Neuronal stem cell (in vitro differentiated cells): ENCODE measurements at regions not wholly inside any gene's neighbourhood (a gene's known extent, or its start where the extent isn't known, plus 50 kb on each side); places are given as distances from the start of the nearest gene placed in this dataset.

Experiments used
- DNase-seq: peaks from one replicate; pipeline ENCODE4 v3.0.0-alpha.2; 2013; ENCODE audit warnings: low spot score
- H2AFZ ChIP-seq: one replicate; pipeline ENCODE4 v1.6.1; 2013; ENCODE audit warnings: mild to moderate bottlenecking, low read length, inconsistent platforms
- H2AK5ac ChIP-seq: 2 replicates; pipeline ENCODE4 v1.6.1; 2013; ENCODE audit warnings: low read depth, mild to moderate bottlenecking, inconsistent platforms, low read length, moderate library complexity, mixed read lengths
- H2BK120ac ChIP-seq: 2 replicates; pipeline ENCODE4 v1.6.1; 2013; ENCODE audit warnings: low read depth, mild to moderate bottlenecking, inconsistent platforms, low read length, moderate library complexity, mixed read lengths
- H2BK12ac ChIP-seq: one replicate; pipeline ENCODE4 v1.6.1; 2013; ENCODE audit warnings: low read length, inconsistent platforms
- H2BK15ac ChIP-seq: 2 replicates; pipeline ENCODE4 v1.6.1; 2013; ENCODE audit warnings: mild to moderate bottlenecking, low read length, inconsistent platforms, mixed read lengths
- H2BK5ac ChIP-seq: one replicate; pipeline ENCODE4 v1.6.1; 2013; ENCODE audit warnings: inconsistent platforms, mild to moderate bottlenecking, low read length, moderate library complexity
- H3K14ac ChIP-seq: one replicate; pipeline ENCODE4 v1.6.1; 2013; ENCODE audit warnings: low read length, inconsistent platforms
- H3K18ac ChIP-seq: 2 replicates; pipeline ENCODE4 v1.6.1; 2013; ENCODE audit warnings: low read length, inconsistent platforms
- H3K23ac ChIP-seq: 2 replicates; pipeline ENCODE4 v1.6.1; 2013; ENCODE audit warnings: low read depth, mild to moderate bottlenecking, mixed read lengths, low read length, inconsistent platforms; ENCODE audit not compliant: poor library complexity
- H3K27ac ChIP-seq: replicated peaks from 3 replicates; pipeline ENCODE4 v1.5.1; 2013; ENCODE audit warnings: low read length, inconsistent platforms
- H3K27me3 ChIP-seq, 3 experiments: 2 replicates each; pipeline ENCODE4 v1.6.1; 2013; ENCODE audit warnings: low read length in 3 of 3, mild to moderate bottlenecking in 2 of 3, inconsistent platforms in 1 of 3, low read depth in 1 of 3, mixed read lengths in 1 of 3, moderate library complexity in 1 of 3; ENCODE audit not compliant: control insufficient read depth in 3 of 3, insufficient read depth in 3 of 3
- H3K36me3 ChIP-seq, 2 donors: replicated peaks in 1 of 2; 2 replicates each; pipeline ENCODE4 v1.6.1; 2013; ENCODE audit warnings: low read length in 2 of 2; ENCODE audit not compliant: control insufficient read depth in 2 of 2, insufficient read depth in 2 of 2
- H3K4ac ChIP-seq: 2 replicates; pipeline ENCODE4 v1.6.1; 2013; ENCODE audit warnings: inconsistent platforms, mild to moderate bottlenecking, low read length, moderate library complexity
- H3K4me1 ChIP-seq, 2 donors: 1 replicate in 1 of 2; 2 replicates in 1 of 2; pipeline ENCODE4 v1.6.1; 2013; ENCODE audit warnings: low read length in 2 of 2, low read depth in 1 of 2; ENCODE audit not compliant: control insufficient read depth in 2 of 2, insufficient read depth in 1 of 2
- H3K4me2 ChIP-seq: one replicate; pipeline ENCODE4 v1.6.1; 2013; ENCODE audit warnings: mild to moderate bottlenecking, low read length, inconsistent platforms; ENCODE audit not compliant: insufficient read depth, poor library complexity, severe bottlenecking
- H3K4me3 ChIP-seq, 2 donors: 2 replicates each; pipeline ENCODE4 v1.5.1; 2013; ENCODE audit warnings: low read length in 2 of 2, mild to moderate bottlenecking in 2 of 2, inconsistent platforms in 1 of 2, moderate library complexity in 1 of 2
- H3K79me1 ChIP-seq: one replicate; pipeline ENCODE4 v1.6.1; 2013; ENCODE audit warnings: low read depth, mild to moderate bottlenecking, inconsistent platforms, low read length, moderate library complexity
- H3K9ac ChIP-seq: one replicate; pipeline ENCODE4 v1.6.1; 2013; ENCODE audit warnings: mild to moderate bottlenecking, low read depth, low read length, inconsistent platforms; ENCODE audit not compliant: poor library complexity
- H3K9me3 ChIP-seq, 2 donors: replicated peaks in 1 of 2; 2 replicates each; pipeline versions ENCODE3 to v1.6.1; 2013; ENCODE audit warnings: low read length in 2 of 2, mild to moderate bottlenecking in 2 of 2, inconsistent platforms in 1 of 2, low read depth in 1 of 2, mixed read lengths in 1 of 2, moderate library complexity in 1 of 2; ENCODE audit not compliant: control insufficient read depth in 2 of 2, insufficient read depth in 1 of 2
- H4K8ac ChIP-seq: one replicate; pipeline ENCODE4 v1.6.1; 2013; ENCODE audit warnings: low read depth, mild to moderate bottlenecking, inconsistent platforms, low read length, moderate library complexity
- H4K91ac ChIP-seq: one replicate; pipeline ENCODE4 v1.6.1; 2013; ENCODE audit warnings: low read length, low read depth, mild to moderate bottlenecking, inconsistent platforms; ENCODE audit not compliant: poor library complexity
- WGBS, 2 donors: extraction: QIAGEN DNeasy Blood & Tissue Kit; methylation state at CpG; one replicate each; pipeline ENCODE4 v1.1.7; 2013; ENCODE audit warnings: missing lambda C conversion rate in 2 of 2, mixed read lengths in 1 of 2; ENCODE audit not compliant: insufficient read length in 2 of 2, insufficient replicate concordance in 1 of 2; ENCODE audit errors: extremely low coverage in 2 of 2; 5-methylcytosine and 5-hydroxymethylcytosine counted together

DNA sequence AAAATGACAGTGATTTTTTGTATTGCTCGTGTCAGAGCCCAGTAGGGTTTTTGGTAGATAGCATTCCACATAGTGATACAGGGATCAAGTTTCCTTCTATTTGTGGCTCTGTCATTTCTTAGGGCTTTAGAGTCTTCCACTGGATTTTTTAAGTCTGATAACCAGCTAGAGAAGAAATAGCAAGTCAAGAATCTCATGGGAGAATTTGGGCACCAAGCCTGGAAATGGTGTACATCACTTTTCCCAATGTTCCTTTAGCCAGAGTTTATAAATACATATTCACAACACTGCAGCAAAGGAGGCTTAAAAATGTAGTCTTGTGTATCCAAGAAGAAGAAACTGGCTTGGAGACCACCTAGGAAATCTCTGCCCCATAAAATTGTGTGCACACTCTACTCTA is 647.1 kb upstream of the KLF4 start:
- Histone ChIP-seq H3K4me1 (no peaks in the 10 kb centered on the region), H2BK15ac (no peak overlapping the region), H3K27me3 (no peaks in the 10 kb centered on the region), H3K36me3 (no peaks in the 10 kb centered on the region), H3K79me1 (no peaks in the 10 kb centered on the region), H2BK12ac (no peak overlapping the region), H3K27ac (no peak overlapping the region), H3K23ac (no peak overlapping the region), H3K14ac (no peak overlapping the region), H3K4ac (no peak overlapping the region), H3K9ac (no peak overlapping the region), H3K4me2 (no peak overlapping the region), H2BK120ac (no peak overlapping the region), H2AK5ac (no peak overlapping the region), H3K9me3 (no peaks in the 10 kb centered on the region), H4K8ac (no peak overlapping the region), H2AFZ (no peak overlapping the region), H4K91ac (no peak overlapping the region), H3K4me3 (no peak overlapping the region), H3K18ac (no peak overlapping the region), H2BK5ac (no peak overlapping the region)
- WGBS, 2 donors: no CpG with 5 or more reads among the region's 1 CpG
- DNase-seq: no peak

DNA sequence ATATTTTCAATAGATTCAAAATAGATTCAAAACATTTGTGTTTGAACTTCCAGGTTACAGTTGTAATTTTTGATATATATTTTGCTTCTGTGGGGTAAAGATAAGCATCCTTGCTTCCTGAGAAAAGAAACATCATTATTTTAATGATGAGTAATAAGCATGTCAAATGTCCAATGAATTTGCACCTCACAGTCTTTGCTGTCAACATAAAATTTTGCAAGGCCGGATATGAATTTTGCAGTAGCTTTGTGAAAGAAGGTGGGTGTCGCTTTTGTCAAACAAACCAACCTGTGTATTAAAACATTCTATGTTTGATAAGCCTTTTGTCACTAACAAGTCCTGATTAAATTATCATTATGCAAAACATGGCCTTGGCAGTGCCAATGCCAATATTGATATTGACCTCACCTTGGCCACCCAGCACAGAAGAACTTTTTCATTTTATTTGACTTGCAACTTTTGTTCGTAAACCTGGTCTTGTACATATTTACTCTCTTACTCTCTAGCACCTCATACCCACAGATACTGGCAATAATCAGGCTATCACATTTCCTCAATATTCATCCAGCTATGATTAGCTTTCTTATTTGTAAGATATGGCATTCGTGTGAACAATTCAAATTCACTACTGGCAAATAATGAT is 645.0 kb upstream of the KLF4 start:
- Histone ChIP-seq H3K9ac (no peak overlapping the region), H3K27ac (no peak overlapping the region), H3K18ac (no peak overlapping the region), H2BK12ac (no peak overlapping the region), H2AK5ac (no peak overlapping the region), H3K27me3 (no peaks in the 10 kb centered on the region), H3K14ac (no peak overlapping the region), H3K4me1 (peaks cover 0 to 2% of the 10 kb centered on the region in 2 donors), H3K36me3 (no peaks in the 10 kb centered on the region), H4K8ac (no peak overlapping the region), H2AFZ (no peak overlapping the region), H2BK15ac (no peak overlapping the region), H3K79me1 (no peaks in the 10 kb centered on the region), H3K4me2 (no peak overlapping the region), H2BK5ac (no peak overlapping the region), H3K23ac (no peak overlapping the region), H4K91ac (no peak overlapping the region), H3K4me3 (no peak overlapping the region), H2BK120ac (no peak overlapping the region), H3K9me3 (no peaks in the 10 kb centered on the region), H3K4ac (no peak overlapping the region)
- no peak for DNase-seq
- no CpG with 5 or more reads among the region's 4 CpGs for WGBS, 2 donors

DNA sequence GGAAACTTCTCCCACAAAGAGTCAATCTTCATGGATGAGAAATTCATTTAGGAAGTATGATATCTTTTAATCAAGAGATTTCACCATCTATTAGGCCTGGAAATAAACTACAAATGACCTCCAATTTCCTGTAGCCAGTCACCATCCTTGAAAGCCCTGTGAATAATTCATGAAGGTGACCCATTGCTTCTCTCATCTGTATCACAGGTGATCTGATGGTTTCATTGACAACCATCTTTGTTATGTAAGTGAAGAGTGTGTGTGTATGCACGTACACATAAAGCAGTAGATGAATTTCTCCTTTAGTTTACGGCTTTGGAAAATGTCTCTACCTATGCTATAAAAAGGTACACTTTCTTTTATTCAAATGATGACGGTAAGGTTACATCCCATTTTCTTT is 644.1 kb upstream of the KLF4 start:
- H3K36me3 ChIP-seq: no peaks in the 10 kb centered on the region
- no peak overlapping the region for H3K9ac ChIP-seq
- no peaks in the 10 kb centered on the region for H3K27me3 ChIP-seq
- H2BK5ac ChIP-seq: no peak overlapping the region
- H3K4me3 ChIP-seq: no peak overlapping the region
- no CpG with 5 or more reads among the region's 3 CpGs for WGBS, 2 donors
- peaks cover 0 to 2% of the 10 kb centered on the region in 2 donors for H3K4me1 ChIP-seq
- H4K8ac ChIP-seq: no peak overlapping the region
- no peak overlapping the region for H2BK15ac ChIP-seq
- H2AFZ ChIP-seq: no peak overlapping the region
- H4K91ac ChIP-seq: no peak overlapping the region
- H3K79me1 ChIP-seq: no peaks in the 10 kb centered on the region
- no peak overlapping the region for H3K27ac ChIP-seq
- no peak overlapping the region for H3K14ac ChIP-seq
- DNase-seq: no peak
- H2BK12ac ChIP-seq: no peak overlapping the region
- H3K18ac ChIP-seq: no peak overlapping the region
- no peak overlapping the region for H3K23ac ChIP-seq
- no peak overlapping the region for H3K4ac ChIP-seq
- H3K9me3 ChIP-seq: no peaks in the 10 kb centered on the region
- no peak overlapping the region for H2BK120ac ChIP-seq
- H2AK5ac ChIP-seq: no peak overlapping the region
- H3K4me2 ChIP-seq: no peak overlapping the region

DNA sequence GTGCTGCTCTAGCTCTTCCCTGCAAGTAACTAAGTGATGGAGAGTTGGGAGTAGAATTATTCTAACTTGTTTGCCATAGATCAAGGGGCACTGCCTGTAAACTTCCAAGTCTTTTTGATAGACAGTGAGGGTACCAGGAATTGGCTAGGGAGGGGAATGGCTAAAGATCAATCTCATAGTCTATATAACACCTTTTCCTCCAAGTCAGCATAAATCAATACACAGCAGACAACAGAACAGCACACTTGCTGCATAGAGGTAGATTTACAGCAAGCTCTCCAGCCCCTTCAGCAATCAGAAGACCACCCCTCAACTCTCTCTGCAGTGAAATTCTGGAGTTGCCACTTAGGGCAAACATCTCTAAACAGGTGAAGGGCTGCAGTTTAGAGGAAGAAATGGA is 643.5 kb upstream of the KLF4 start:
- Histone ChIP-seq H3K4ac (no peak overlapping the region), H2BK5ac (no peak overlapping the region), H3K27ac (no peak overlapping the region), H3K9me3 (no peaks in the 10 kb centered on the region), H3K9ac (no peak overlapping the region), H2BK15ac (no peak overlapping the region), H3K18ac (no peak overlapping the region), H4K91ac (no peak overlapping the region), H3K23ac (no peak overlapping the region), H3K4me2 (no peak overlapping the region), H3K27me3 (no peaks in the 10 kb centered on the region), H3K14ac (no peak overlapping the region), H3K4me1 (peaks cover 0 to 2% of the 10 kb centered on the region in 2 donors), H2BK12ac (no peak overlapping the region), H3K36me3 (no peaks in the 10 kb centered on the region), H2AK5ac (no peak overlapping the region), H2AFZ (no peak overlapping the region), H4K8ac (no peak overlapping the region), H2BK120ac (no peak overlapping the region), H3K79me1 (no peaks in the 10 kb centered on the region), H3K4me3 (no peak overlapping the region)
- no peak for DNase-seq
